Retinal pigment epithelial cell (primary cell): ENCODE measurements at regions not wholly inside any gene's neighbourhood (a gene's known extent, or its start where the extent isn't known, plus 50 kb on each side); places are given as distances from the start of the nearest gene placed in this dataset.

Source experiments
- DNase-seq: peaks from one replicate; pipeline ENCODE4 v3.0.0-alpha.2; 2010; ENCODE audit warnings: low read depth
- H3K4me3 ChIP-seq: 2 replicates; pipeline ENCODE4 v1.5.1; 2011; ENCODE audit warnings: mild to moderate bottlenecking, low read length, control low read depth, moderate library complexity
- CTCF ChIP-seq: conservative IDR thresholded peaks from 2 replicates; pipeline ENCODE4 v1.5.1; 2011; ENCODE audit warnings: low read depth, low read length, control low read depth, inconsistent platforms

- no peak overlapping the region for H3K4me3 ChIP-seq
- TF ChIP-seq CTCF, result no peak
- no peak for DNase-seq
Observed at GRCh38 chrX:874061-874460, 243.5 kb downstream of the SHOX start.

- no peak for TF ChIP-seq CTCF
- DNase-seq, result no peak
- no peak overlapping the region for H3K4me3 ChIP-seq
Observed at GRCh38 chrX:873016-873415, 242.4 kb downstream of the SHOX start.

- DNase-seq, result no peak
- TF ChIP-seq CTCF, result no peak
- H3K4me3 ChIP-seq, result no peak overlapping the region
Observed at GRCh38 chrX:872090-872489, 241.5 kb downstream of the SHOX start.

GRCh38 chrX:871626-872025, 241.0 kb downstream of the SHOX start:
- no peak for DNase-seq
- no peak for TF ChIP-seq CTCF
- H3K4me3 ChIP-seq, result no peak overlapping the region

GRCh38 chrX:867966-868647, 237.5 kb downstream of the SHOX start:
- H3K4me3 ChIP-seq, result no peak overlapping the region
- no peak for DNase-seq
- TF ChIP-seq CTCF, result no peak

- TF ChIP-seq CTCF, result no peak
- H3K4me3 ChIP-seq, result no peak overlapping the region
- DNase-seq, result no peak
Observed at GRCh38 chrX:867502-867901, 236.9 kb downstream of the SHOX start.

GRCh38 chrX:866441-866990, 235.9 kb downstream of the SHOX start:
- no peak overlapping the region for H3K4me3 ChIP-seq
- no peak for TF ChIP-seq CTCF
- DNase-seq, result no peak
